ENCODE measurements at regions not wholly inside any gene's neighbourhood (a gene's known extent, or its start where the extent isn't known, plus 50 kb on each side); places are given as distances from the start of the nearest gene placed in this dataset.

DNA sequence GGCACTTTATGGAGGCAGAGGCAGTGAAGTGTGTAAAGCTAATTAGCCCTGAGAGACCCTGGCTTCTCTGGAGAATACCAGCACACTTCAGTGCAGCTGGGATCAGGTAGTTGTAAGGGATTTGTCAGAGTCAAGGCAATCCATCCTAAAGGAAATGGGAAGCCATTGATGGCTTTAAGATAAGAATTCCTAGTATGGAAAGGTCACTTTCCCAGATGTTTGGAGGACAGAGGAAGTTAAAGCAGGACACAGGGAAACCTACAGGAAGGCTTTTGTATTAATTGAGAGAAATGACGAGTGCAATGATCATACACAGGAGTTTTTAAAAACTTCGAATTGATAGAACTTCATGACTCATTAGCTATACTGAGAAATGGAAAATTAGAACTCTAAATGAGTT lies 254.4 kb downstream of the SLC16A7 start:
- no peak overlapping the region for H3K4me3 ChIP-seq (ENCODE audit: extremely low read depth in 1 of 4, insufficient read depth in 2 of 4, low read depth in 3 of 4, low read length in 4 of 4)
- H2BK5ac ChIP-seq (ENCODE audit: low read depth, low read length) = no peak overlapping the region
- no peak overlapping the region for H4K8ac ChIP-seq (ENCODE audit: extremely low read depth, insufficient read depth, low read length)
- H4K91ac ChIP-seq (replicated peaks; ENCODE audit: insufficient read length, low read length) = no peak overlapping the region
- H3K14ac ChIP-seq (ENCODE audit: insufficient read length) = no peak overlapping the region
- no peak overlapping the region for H2BK15ac ChIP-seq (ENCODE audit: low read length)
- H3K18ac ChIP-seq (ENCODE audit: extremely low read depth, low read length) = no peak overlapping the region
- H3K23me2 ChIP-seq (ENCODE audit: low read depth, low read length) = no peaks in the 10 kb centered on the region
- no peak overlapping the region for H3K4me2 ChIP-seq (ENCODE audit: insufficient read depth in 1 of 2, low read depth in 2 of 2, low read length in 2 of 2)
- H2BK120ac ChIP-seq (replicated peaks; ENCODE audit: low read depth, low read length) = no peak overlapping the region
- ChIA-PET CTCF (ENCODE audit: partially characterized antibody) (interaction anchor here (0.7 kb wide), 1 partner anchor 820 kb away, joined by 3 read pairs; no protein-coding TSS in a partner anchor), POLR2A (ENCODE audit: partially characterized antibody) (no interaction called here)
- H3K27me3 ChIP-seq (replicated peaks in 1 of 4; ENCODE audit: control insufficient read depth in 3 of 4, extremely low read depth in 1 of 4, insufficient read depth in 3 of 4, low read length in 3 of 4) = no peaks in the 10 kb centered on the region
- H3K9me3 ChIP-seq (ENCODE audit: insufficient read depth in 2 of 2, low read depth in 1 of 2, low read length in 1 of 2) = no peaks in the 10 kb centered on the region
- H2BK12ac ChIP-seq (ENCODE audit: low read depth, low read length) = no peak overlapping the region
- H3K9ac ChIP-seq (replicated peaks in 1 of 4; ENCODE audit: extremely low read depth in 1 of 4, low read depth in 3 of 4, low read length in 3 of 4) = no peak overlapping the region
- H3K27ac ChIP-seq (ENCODE audit: low read depth, low read length) = no peak overlapping the region
- no peak overlapping the region for H4K5ac ChIP-seq (ENCODE audit: insufficient read length, low read depth, low read length)
- no peak overlapping the region for H2AK5ac ChIP-seq (ENCODE audit: low read depth, low read length)
- H2BK20ac ChIP-seq (ENCODE audit: low read length) = no peak overlapping the region
- H3K23ac ChIP-seq (ENCODE audit: insufficient read length) = no peak overlapping the region
- no peak for TF ChIP-seq YY1 (IDR thresholded peaks at IDR 0.05; ENCODE audit: low read depth, low read length)
- no peak for TF ChIP-seq JUND (IDR thresholded peaks at IDR 0.05; ENCODE audit: low read length)
- H3K56ac ChIP-seq (replicated peaks; ENCODE audit: insufficient read length, low read depth, low read length) = no peak overlapping the region
- WGBS, 2 experiments (ENCODE audit: extremely low coverage in 1 of 2, insufficient coverage in 1 of 2, insufficient read length in 1 of 2, insufficient replicate concordance in 2 of 2, low coverage in 1 of 2, low lambda C conversion rate in 2 of 2, missing lambda C conversion rate in 1 of 2) = 89% methylated on average over 2 of the region's 2 CpGs; no CpG with 5 or more reads in 1 of the 2 experiments
- no peaks in the 10 kb centered on the region for H3K79me1 ChIP-seq (ENCODE audit: low read depth, low read length)
- no peak for FAIRE-seq
- no peak for DNase-seq (ENCODE audit: low read depth in 1 of 2, low spot score in 2 of 2)
- H3K36me3 ChIP-seq (ENCODE audit: control insufficient read depth in 2 of 4, insufficient read depth in 4 of 4, low read length in 3 of 4) = no peaks in the 10 kb centered on the region
- no peaks in the 10 kb centered on the region for H3K4me1 ChIP-seq (replicated peaks in 1 of 4; ENCODE audit: control insufficient read depth in 3 of 4, insufficient read depth in 4 of 4, low read length in 3 of 4)
- no peaks in the 10 kb centered on the region for H3K79me2 ChIP-seq (ENCODE audit: control insufficient read depth in 1 of 2, insufficient read depth in 2 of 2, low read length in 2 of 2)
- H3K4ac ChIP-seq (replicated peaks; ENCODE audit: insufficient read length, low read depth, low read length) = no peak overlapping the region
- no peaks in the 10 kb centered on the region for H4K20me1 ChIP-seq (replicated peaks in 1 of 2; ENCODE audit: control insufficient read depth in 1 of 2, insufficient read depth in 2 of 2, low read length in 2 of 2)
- H2AFZ ChIP-seq (ENCODE audit: low read length) = no peak overlapping the region
